ENCODE measurements at regions not wholly inside any gene's neighbourhood (a gene's known extent, or its start where the extent isn't known, plus 50 kb on each side); places are given as distances from the start of the nearest gene placed in this dataset.

DNA sequence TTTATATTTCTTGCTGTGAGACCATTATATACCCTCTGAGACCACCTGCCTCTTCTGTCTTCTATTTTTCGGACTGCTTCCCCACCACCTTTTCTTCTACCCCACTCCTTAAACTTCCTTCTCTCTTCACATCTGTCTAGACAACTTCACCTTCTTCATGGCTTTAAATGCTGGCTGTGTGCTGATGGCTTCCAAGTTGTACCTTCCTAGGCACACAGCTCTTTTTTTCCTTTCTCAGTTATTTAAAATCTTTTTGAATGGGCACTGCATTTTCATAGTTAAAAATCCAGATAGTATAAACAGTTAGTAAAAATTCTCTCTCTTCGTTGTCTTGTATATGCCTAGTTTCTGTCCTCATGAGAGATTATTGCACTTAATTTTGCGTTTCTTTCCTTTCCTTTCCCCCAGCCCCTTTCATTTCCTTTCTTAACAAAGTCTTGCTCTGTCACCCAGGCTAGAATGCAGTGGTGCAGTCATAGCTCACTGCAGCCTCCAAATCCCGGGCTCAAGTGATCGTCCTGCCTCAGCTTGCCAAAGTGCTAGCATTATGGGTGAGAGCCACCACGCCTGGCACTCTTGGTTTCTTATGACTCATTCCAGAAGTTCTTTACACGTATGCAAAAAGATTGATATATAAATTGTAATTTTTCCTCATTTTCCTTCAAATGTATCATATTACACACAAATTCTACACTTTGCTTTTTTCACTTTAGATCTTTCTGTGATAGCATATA is 114.3 kb downstream of the NPIPB5 start:
- TF ChIP-seq CTCF (IDR thresholded peaks at IDR 0.05 in 4 of 5, conservative IDR thresholded peaks at IDR 0.05 in 1 of 5) (no peak), POLR2A (IDR thresholded peaks at IDR 0.05) (no peak)

All from gastrocnemius medialis (tissue), 4 donors.